Kidney epithelial cell (primary cell): ENCODE measurements at regions not wholly inside any gene's neighbourhood (a gene's known extent, or its start where the extent isn't known, plus 50 kb on each side); places are given as distances from the start of the nearest gene placed in this dataset.

Experiments used
- DNase-seq: peaks from one replicate; pipeline ENCODE4 v3.0.0-alpha.2; 2010; ENCODE audit warnings: low read depth
- H3K27me3 ChIP-seq: 2 replicates; pipeline ENCODE4 v1.6.0; 2011; ENCODE audit warnings: low read length; ENCODE audit not compliant: control insufficient read depth, insufficient read depth
- H3K36me3 ChIP-seq: 2 replicates; pipeline ENCODE4 v1.5.1; 2011; ENCODE audit warnings: low read length; ENCODE audit not compliant: control insufficient read depth, insufficient read depth
- H3K4me3 ChIP-seq: 2 replicates; pipeline ENCODE4 v1.5.1; 2011; ENCODE audit warnings: low read depth, mild to moderate bottlenecking, control low read depth, low read length
- CTCF ChIP-seq: IDR thresholded peaks from 2 replicates; pipeline ENCODE4 v1.5.1; 2011; ENCODE audit warnings: mild to moderate bottlenecking, moderate library complexity, low read length, control low read depth, inconsistent platforms; ENCODE audit not compliant: insufficient read depth, poor library complexity, severe bottlenecking

GRCh38 chr17:62865586-62865985 lies 57.5 kb upstream of the MARCHF10 start:
- no peak overlapping the region for H3K4me3 ChIP-seq
- no peaks in the 10 kb centered on the region for H3K27me3 ChIP-seq
- DNase-seq: no peak
- H3K36me3 ChIP-seq: no peaks in the 10 kb centered on the region
- TF ChIP-seq CTCF: no peak

- DNase-seq: no peak
- Histone ChIP-seq H3K4me3 (no peak overlapping the region), H3K36me3 (no peaks in the 10 kb centered on the region), H3K27me3 (no peaks in the 10 kb centered on the region)
- no peak for TF ChIP-seq CTCF
These were observed 54.1 kb upstream of the MARCHF10 start for GRCh38 chr17:62862251-62862650.

GRCh38 chr17:62860962-62861873 lies 53.1 kb upstream of the MARCHF10 start:
- no peak for TF ChIP-seq CTCF
- no peak for DNase-seq
- Histone ChIP-seq H3K4me3 (no peak overlapping the region), H3K27me3 (no peaks in the 10 kb centered on the region), H3K36me3 (no peaks in the 10 kb centered on the region)

- Histone ChIP-seq H3K27me3 (no peaks in the 10 kb centered on the region), H3K36me3 (no peaks in the 10 kb centered on the region), H3K4me3 (no peak overlapping the region)
- DNase-seq: no peak
- TF ChIP-seq CTCF: no peak
These were observed 51.0 kb upstream of the MARCHF10 start for GRCh38 chr17:62859146-62859545.
